ENCODE measurements at regions not wholly inside any gene's neighbourhood (a gene's known extent, or its start where the extent isn't known, plus 50 kb on each side); places are given as distances from the start of the nearest gene placed in this dataset.

DNA sequence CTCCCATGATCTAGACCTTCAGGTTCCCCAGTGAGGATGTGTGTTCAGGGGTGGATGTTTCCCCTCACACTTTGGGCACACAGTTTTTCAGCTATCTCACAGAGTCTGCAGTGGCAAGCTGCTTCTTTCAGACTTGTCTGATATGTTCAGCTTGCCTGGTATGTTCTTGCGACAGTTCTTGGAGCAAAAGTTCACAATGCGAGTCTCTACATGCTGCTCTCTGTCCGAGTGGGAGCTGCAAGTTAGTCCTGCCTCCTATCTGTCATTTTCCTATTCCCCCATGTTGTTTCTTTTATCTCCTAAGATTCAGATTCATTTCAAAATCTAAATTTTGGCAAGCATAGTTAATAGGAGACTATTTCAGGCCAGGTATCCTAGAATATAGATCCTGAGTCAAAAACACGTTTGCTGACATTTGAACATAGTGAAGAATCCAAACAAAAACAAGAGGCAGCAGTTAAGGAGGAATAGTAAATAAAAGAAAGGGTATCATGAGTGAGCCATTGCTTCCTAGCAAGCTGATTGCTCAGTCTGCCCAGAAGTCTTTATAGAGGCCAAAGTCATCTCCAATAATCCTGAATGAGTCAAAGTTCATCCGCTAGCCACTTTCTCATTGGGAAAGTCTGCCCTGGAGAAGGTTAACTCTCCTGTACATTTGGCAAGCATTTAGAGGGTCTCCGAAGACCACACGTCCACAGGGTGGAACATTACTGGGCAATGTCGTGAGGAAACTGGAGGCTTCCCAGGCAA, 140.2 kb upstream of the MOCS1 start:
- DNase-seq (ENCODE audit: low spot score), result no peak

DNA sequence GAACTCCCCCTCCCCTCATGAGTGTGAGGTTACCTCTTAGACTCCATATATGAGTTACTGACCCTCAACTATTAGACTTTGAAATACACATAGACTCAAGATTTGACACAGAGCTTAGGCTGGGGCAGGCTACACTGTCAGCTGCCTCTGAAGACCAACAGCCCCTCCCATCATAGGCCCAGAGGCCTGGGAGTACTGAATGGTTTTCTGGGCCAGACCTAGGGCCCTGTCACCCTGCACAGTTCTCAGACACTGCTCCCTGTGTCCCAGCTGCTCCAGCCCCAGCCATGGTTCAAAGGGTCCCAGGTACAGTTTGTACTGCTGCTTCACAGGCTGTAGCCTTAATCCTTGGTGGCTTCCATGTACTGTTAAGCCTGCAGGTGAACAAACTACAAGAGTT, 132.1 kb upstream of the MOCS1 start:
- DNase-seq (ENCODE audit: low spot score), result no peak

DNA sequence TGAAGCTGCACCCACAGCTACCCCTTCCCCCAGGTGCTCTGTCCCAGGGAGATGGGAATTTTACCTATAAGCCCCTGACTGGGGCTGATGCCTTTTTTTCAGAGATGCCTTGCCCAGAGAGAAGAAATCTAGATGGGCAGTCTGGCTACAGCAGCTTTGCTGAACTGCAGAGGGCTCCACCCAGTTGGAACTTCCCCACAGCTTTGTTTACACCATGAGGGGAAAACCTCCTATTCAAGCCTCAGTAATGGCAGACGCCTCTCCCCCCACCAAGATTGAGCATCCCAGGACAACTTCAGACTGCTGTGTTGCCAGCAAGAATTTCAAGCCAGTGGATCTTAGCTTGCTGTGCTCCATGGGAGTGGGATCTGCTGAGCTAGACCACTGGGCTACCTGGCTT, 122.6 kb upstream of the MOCS1 start:
- no peak for DNase-seq (ENCODE audit: low spot score)

- no peak for DNase-seq (ENCODE audit: low spot score)
Observed at GRCh38 chr6:40054602-40055001, 120.3 kb upstream of the MOCS1 start.

GRCh38 chr6:40054186-40054585, 119.9 kb upstream of the MOCS1 start:
- no peak for DNase-seq (ENCODE audit: low spot score)

DNA sequence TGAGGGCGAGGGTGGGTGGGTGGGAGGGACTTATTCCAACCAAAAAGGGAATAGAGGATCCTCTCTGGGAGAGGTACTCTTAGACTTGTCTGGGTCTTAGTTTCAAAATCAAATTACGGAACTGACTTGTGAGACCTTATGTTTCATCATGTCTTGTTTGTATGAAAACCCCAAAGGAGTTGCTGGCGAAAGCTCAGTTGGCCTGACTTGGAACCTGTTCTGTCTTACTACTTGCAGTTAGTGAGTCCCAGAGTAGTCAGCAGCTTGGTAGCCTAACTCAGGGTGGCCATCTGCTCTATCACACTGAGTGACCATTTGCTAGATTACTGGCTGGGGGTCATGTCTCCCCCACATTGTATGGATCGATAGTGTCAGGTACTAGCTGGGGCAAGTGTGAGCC, 114.9 kb upstream of the MOCS1 start:
- DNase-seq (ENCODE audit: low spot score), result no peak

DNA sequence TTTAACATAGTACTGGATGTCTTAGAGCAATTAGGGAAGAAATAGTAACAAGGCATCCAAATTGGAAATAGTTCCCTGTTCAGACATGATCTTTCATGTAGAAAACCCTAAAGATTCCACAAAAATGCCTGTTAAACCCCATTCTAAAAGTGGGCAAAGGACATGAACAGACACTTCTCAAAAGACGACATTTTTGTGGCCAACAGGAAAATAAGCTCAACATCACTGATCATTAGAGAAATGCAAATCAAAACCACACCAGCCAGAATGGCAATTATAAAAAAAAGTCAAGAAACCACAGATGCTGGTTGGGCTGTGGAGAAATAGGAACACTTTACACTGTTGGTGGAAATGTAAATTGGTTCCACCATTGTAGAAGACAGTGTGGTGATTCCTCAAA, 109.9 kb upstream of the MOCS1 start:
- DNase-seq (ENCODE audit: low spot score), result no peak

GRCh38 chr6:40042232-40042631, 108.0 kb upstream of the MOCS1 start:
- DNase-seq (ENCODE audit: low spot score), result no peak

DNA sequence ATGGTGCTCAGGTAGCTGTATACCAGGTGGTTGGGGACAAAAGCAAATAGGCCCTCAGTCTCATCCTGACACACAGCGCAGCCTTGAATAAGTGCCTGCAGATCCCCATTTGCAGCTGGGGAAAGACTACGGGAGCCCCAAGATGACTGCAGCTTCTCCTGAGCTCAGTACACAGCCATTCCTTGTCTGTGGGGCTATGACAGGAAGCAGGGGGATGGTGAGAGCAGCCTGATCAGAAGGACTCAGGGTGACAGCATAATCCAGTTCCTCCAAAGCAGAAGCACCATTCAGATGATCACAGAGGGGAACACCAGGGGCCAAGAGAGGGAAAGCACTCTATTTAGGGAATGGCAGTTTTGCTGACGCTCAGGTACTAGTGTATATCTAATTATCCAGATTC, 104.8 kb upstream of the MOCS1 start:
- no peak for DNase-seq (ENCODE audit: low spot score)

DNA sequence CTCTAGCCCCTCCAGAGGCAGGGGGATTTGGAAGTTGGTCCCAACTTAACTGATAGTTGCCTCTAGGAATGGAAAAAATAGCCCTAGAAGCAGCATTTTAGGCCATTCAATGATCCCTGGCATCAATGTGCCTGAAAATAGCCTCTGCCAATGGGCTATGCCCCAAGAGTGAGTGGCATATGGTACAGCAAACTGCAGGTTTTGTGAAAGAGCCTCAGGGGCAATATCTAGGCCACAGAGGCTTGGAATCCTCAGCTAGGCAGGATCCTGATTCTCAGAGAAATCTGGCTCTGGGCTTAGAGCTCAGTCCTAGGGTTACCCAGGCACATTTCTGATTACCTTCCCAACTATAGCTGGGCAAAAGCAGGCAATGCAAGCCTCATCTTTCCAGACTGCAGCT, 104.4 kb upstream of the MOCS1 start:
- no peak for DNase-seq (ENCODE audit: low spot score)

GRCh38 chr6:40037271-40037670, 103.0 kb upstream of the MOCS1 start:
- no peak for DNase-seq (ENCODE audit: low spot score)

DNA sequence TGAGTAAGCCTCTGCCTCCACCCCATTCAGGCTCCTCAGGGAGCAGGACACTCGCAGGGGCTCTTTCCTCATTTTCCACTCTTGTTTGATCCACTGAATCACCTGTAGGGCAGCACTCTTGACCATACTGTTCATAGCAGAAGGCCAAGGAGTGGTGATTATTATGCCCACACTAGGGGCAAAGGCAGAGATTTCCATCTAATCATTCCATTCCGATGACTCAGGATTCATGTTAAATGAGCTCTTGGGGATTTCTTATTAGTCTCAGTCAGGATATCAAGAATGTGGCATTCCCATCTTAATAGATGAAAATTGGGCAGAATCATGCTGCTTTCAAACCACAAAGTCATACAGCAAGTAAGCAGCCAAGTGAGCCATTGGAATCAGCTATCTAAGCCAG, 101.9 kb upstream of the MOCS1 start:
- no peak for DNase-seq (ENCODE audit: low spot score)

GRCh38 chr6:40028449-40028848, 94.2 kb upstream of the MOCS1 start:
- no peak for DNase-seq (ENCODE audit: low spot score)

GRCh38 chr6:40022867-40023266, 88.6 kb upstream of the MOCS1 start:
- no peak for DNase-seq (ENCODE audit: low spot score)

DNA sequence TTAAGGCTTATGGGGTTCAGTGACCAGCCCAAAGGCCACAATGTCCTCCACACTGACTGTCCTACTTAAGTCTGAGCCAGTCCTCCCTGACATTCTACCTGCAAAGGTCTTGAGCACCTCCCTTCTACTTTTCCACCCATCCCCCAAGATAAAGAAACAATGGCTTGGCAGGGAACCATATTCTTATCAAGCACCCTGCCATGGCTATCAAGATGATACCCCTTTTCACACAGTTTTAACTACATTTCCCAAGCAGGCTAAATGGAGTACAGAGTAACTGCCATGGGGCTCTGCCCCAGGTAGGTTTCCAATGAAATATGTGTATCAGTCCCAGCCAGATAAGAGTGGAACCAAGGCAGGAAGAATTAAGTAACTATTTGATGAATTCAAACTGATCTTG, 85.9 kb upstream of the MOCS1 start:
- no peak for DNase-seq (ENCODE audit: low spot score)

DNA sequence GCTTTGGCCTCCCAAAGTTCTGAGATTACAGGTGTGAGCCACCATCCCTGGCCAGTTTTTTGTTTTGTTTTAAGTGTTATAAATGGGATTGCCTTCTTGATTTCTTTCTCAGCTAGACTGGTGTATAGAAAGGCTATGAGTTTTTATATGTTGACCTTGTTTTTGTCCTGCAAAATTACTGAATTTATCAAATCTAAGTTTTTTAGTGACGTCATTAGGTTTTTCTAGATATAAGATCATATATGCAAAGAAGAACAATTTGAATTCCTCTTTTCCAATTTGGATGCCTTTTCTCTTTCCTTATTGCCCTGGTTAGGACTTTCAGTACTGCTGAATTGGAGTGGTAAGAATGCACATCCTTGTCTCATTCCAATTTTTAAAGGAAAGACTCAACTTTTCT, 81.3 kb upstream of the MOCS1 start:
- DNase-seq (ENCODE audit: low spot score), result no peak

DNA sequence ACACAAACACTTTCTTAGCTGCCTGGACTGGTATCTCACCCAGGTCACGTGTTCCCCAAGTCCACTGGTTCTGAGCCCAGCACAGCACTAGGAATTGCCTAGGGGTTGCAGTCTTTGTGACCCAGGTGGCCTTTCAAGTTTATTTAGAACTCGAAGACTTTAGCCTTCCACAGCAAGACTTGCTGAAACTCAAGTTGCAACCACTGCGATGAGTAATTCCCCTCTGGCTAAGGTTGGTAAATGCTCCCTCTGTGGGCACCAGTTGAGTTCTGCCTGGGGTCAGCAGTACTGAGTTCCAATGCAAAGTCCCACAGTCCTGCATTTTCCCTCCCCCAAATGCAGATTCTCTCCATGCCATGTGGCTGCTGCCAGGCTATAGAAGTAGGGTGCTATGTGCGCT, 77.6 kb upstream of the MOCS1 start:
- no peak for DNase-seq (ENCODE audit: low spot score)

GRCh38 chr6:40000964-40001515, 66.8 kb upstream of the MOCS1 start:
- DNase-seq (ENCODE audit: low spot score), result no peak

- no peak for DNase-seq (ENCODE audit: low spot score)
Observed at GRCh38 chr6:39999006-39999867, 65.0 kb upstream of the MOCS1 start.

DNA sequence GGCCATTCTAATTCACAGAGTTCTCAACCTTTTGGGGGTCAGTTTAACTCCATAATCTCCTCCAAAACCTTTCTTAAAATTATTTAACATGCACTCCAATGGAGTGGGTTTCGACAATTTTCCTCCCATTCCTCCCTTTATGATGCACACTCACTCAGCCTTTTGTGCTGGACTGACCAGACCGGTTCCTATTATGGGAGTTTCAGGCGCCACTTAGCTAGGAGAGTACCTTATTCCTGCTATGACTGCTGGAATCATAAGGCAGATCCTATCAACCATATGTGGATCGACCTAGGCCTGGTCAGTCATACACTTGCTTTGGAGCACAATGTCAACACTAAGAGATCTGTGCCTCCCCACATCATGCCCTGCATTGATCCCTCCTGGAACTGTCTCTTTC, 63.9 kb upstream of the MOCS1 start:
- DNase-seq (ENCODE audit: low spot score), result no peak

DNA sequence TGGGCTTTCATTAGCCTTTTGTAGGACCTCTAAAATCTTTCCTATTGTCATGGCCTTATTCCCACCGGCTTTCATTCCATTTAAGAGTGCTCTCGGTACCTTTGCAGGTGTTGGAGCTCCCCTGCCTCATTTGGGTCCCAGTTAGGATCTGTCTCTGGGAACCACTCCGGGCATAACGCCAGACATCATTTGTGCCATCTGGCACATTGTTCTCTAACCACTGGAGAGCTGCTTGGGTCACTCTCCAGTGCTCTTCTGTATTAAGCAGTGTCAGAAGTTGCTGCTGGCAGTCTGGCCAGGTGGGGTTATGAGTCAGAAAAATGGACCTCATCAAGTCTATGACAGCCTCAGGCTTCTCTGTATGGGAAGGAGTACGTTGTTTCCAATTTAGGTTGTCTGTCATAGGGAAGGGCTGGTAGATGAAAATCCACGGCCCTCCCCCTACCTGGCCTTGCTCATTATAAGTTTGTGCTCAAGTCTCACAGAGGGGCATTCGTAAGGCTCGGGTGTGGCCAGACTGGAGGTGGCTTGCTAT, 62.9 kb upstream of the MOCS1 start:
- no peak for DNase-seq (ENCODE audit: low spot score)

DNA sequence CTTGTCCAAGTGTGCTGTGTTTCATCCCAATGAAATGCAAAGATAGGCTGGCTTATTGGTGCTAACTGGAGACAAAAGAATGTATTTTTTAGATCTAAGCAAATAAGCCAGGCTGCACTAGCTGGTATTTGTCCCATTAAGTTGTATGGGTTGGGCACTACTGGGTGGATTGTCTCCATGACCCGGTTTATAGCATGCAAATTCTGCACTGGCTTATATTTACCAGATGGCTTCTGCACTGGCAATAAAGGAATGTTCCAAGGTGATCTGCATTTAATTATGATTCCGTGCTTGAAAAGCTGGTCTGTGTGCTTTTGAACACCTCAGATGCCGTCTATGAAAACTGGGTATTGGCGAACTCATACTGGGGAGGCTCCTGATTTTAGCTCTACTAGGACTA, 61.4 kb upstream of the MOCS1 start:
- no peak for DNase-seq (ENCODE audit: low spot score)
